ENCODE measurements at regions not wholly inside any gene's neighbourhood (a gene's known extent, or its start where the extent isn't known, plus 50 kb on each side); places are given as distances from the start of the nearest gene placed in this dataset.

DNA sequence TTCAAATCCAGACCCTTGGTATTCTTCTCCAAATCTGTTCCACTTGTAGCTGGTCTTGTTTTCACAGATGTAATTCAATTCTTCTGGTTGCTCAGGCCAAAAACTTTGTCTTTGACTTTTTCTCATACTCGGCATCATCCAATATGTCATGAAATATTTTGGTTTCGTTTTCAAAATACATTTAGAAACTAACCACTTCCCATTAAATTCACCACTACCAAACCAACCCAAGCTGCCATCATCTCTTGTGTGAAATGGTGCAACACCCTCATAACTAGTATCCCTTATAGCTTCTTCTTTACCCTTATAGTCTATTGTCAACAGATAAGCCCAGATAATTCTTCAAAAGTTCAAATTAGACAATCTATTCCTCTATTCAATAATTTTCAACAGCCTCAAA lies 192.1 kb downstream of the PRR32 start:
- no peaks in the 10 kb centered on the region for H4K20me1 ChIP-seq (ENCODE audit: insufficient read depth)
- no peak overlapping the region for H3K4me3 ChIP-seq (replicated peaks in 1 of 2; ENCODE audit: low read depth in 1 of 2, low read length in 2 of 2)
- DNase-seq (ENCODE audit: low read depth, low spot score) (no peak), ATAC-seq (no peak)
- no peaks in the 10 kb centered on the region for H3K27me3 ChIP-seq (ENCODE audit: insufficient read depth, low read length)
- H2AFZ ChIP-seq (ENCODE audit: low read depth, low read length, poor library complexity, severe bottlenecking) = no peak overlapping the region
- no peaks in the 10 kb centered on the region for H3K4me1 ChIP-seq (ENCODE audit: control insufficient read depth in 1 of 2, insufficient read depth in 2 of 2, low read length in 2 of 2)
- no peaks in the 10 kb centered on the region for H3K79me2 ChIP-seq (ENCODE audit: insufficient read depth, low read length)
- H3K4me2 ChIP-seq (ENCODE audit: low read length) = no peak overlapping the region
- H3K27ac ChIP-seq (ENCODE audit: low read depth, low read length) = no peak overlapping the region
- no peaks in the 10 kb centered on the region for H3K9me3 ChIP-seq (ENCODE audit: control insufficient read depth in 1 of 2, insufficient read depth in 1 of 2, low read depth in 1 of 2, low read length in 2 of 2)
- TF ChIP-seq ZNF274 (IDR thresholded peaks at IDR 0.05; ENCODE audit: low read depth, low read length) = no peak
- no peak for TF ChIP-seq EGR1 (IDR thresholded peaks at IDR 0.05; ENCODE audit: low read depth)
- TF ChIP-seq, protein P1, sequence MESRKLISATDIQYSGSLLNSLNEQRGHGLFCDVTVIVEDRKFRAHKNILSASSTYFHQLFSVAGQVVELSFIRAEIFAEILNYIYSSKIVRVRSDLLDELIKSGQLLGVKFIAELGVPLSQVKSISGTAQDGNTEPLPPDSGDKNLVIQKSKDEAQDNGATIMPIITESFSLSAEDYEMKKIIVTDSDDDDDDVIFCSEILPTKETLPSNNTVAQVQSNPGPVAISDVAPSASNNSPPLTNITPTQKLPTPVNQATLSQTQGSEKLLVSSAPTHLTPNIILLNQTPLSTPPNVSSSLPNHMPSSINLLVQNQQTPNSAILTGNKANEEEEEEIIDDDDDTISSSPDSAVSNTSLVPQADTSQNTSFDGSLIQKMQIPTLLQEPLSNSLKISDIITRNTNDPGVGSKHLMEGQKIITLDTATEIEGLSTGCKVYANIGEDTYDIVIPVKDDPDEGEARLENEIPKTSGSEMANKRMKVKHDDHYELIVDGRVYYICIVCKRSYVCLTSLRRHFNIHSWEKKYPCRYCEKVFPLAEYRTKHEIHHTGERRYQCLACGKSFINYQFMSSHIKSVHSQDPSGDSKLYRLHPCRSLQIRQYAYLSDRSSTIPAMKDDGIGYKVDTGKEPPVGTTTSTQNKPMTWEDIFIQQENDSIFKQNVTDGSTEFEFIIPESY (IDR thresholded peaks at IDR 0.05; ENCODE audit: extremely low read depth, insufficient replicate concordance, low read length) = no peak
- TF ChIP-seq EZH2 (IDR thresholded peaks at IDR 0.05) = no peak
- TF ChIP-seq CBX3 (IDR thresholded peaks at IDR 0.05; ENCODE audit: low read depth) = no peak
- TF ChIP-seq YY1 (IDR thresholded peaks at IDR 0.05; ENCODE audit: extremely low read depth, insufficient replicate concordance, low read depth, low read length) = no peak
- TF ChIP-seq, protein P2, sequence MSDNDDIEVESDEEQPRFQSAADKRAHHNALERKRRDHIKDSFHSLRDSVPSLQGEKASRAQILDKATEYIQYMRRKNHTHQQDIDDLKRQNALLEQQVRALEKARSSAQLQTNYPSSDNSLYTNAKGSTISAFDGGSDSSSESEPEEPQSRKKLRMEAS (IDR thresholded peaks at IDR 0.05) = no peak
- TF ChIP-seq RAD21 (IDR thresholded peaks at IDR 0.05; ENCODE audit: low read depth) = no peak
- no peak for TF ChIP-seq CEBPB (IDR thresholded peaks at IDR 0.05; ENCODE audit: low read depth)
- TF ChIP-seq, protein P3, sequence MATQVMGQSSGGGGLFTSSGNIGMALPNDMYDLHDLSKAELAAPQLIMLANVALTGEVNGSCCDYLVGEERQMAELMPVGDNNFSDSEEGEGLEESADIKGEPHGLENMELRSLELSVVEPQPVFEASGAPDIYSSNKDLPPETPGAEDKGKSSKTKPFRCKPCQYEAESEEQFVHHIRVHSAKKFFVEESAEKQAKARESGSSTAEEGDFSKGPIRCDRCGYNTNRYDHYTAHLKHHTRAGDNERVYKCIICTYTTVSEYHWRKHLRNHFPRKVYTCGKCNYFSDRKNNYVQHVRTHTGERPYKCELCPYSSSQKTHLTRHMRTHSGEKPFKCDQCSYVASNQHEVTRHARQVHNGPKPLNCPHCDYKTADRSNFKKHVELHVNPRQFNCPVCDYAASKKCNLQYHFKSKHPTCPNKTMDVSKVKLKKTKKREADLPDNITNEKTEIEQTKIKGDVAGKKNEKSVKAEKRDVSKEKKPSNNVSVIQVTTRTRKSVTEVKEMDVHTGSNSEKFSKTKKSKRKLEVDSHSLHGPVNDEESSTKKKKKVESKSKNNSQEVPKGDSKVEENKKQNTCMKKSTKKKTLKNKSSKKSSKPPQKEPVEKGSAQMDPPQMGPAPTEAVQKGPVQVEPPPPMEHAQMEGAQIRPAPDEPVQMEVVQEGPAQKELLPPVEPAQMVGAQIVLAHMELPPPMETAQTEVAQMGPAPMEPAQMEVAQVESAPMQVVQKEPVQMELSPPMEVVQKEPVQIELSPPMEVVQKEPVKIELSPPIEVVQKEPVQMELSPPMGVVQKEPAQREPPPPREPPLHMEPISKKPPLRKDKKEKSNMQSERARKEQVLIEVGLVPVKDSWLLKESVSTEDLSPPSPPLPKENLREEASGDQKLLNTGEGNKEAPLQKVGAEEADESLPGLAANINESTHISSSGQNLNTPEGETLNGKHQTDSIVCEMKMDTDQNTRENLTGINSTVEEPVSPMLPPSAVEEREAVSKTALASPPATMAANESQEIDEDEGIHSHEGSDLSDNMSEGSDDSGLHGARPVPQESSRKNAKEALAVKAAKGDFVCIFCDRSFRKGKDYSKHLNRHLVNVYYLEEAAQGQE (IDR thresholded peaks at IDR 0.05; ENCODE audit: low read depth) = no peak
- no peak for TF ChIP-seq JUND (IDR thresholded peaks at IDR 0.05)
- no peak for TF ChIP-seq POLR2A (IDR thresholded peaks at IDR 0.05; ENCODE audit: borderline replicate concordance, extremely low read depth, insufficient read depth, insufficient read length)
- TF ChIP-seq SP1 (IDR thresholded peaks at IDR 0.05; ENCODE audit: low read depth) = no peak
- no peak overlapping the region for H3K9ac ChIP-seq (ENCODE audit: low read length)
- ChIA-PET POLR2A (no interaction called here), RAD21 (ENCODE audit: low non-redundant PET in 1 of 2, low total read pairs in 2 of 2, uncharacterized antibody in 2 of 2, unreplicated experiment in 2 of 2) (no interaction called here), CTCF (no interaction called here)
- H3K36me3 ChIP-seq (ENCODE audit: control insufficient read depth in 1 of 2, insufficient read depth in 2 of 2, low read length in 2 of 2) = no peaks in the 10 kb centered on the region
- no peaks in the 10 kb centered on the region for H3K9me2 ChIP-seq (ENCODE audit: insufficient read depth)
- intact Hi-C loops (cut with micrococcal nuclease) = no loop called here
- no TSS peak for BruUV-seq (replicated peaks)

Data from HCT116 (cell line).